Ishikawa (cell line): ENCODE measurements at regions not wholly inside any gene's neighbourhood (a gene's known extent, or its start where the extent isn't known, plus 50 kb on each side); places are given as distances from the start of the nearest gene placed in this dataset.

Source experiments
- EP300 ChIP-seq: IDR thresholded peaks from 2 replicates; pipeline ENCODE4 v1.6.1; 2012; ENCODE audit warnings: borderline replicate concordance
- FOXM1 ChIP-seq: IDR thresholded peaks from 2 replicates; pipeline ENCODE4 v1.6.1; 2012; ENCODE audit warnings: low read depth, borderline replicate concordance
- NFIC ChIP-seq: IDR thresholded peaks from 2 replicates; pipeline ENCODE4 v1.6.1; 2012
- RAD21 ChIP-seq: IDR thresholded peaks from 2 replicates; pipeline ENCODE4 v1.6.1; 2012; ENCODE audit warnings: low read depth
- REST ChIP-seq: IDR thresholded peaks from 2 replicates; pipeline ENCODE4 v1.6.1; 2012; ENCODE audit warnings: low read depth, mild to moderate bottlenecking

GRCh38 chr12:5226581-5226980 is 182.9 kb downstream of the KCNA5 start:
- TF ChIP-seq FOXM1, result no peak
- TF ChIP-seq REST, result no peak
- no peak for TF ChIP-seq RAD21
- no peak for TF ChIP-seq EP300
- no peak for TF ChIP-seq NFIC
